Mesothelial cell of epicardium (in vitro differentiated cells): ENCODE measurements at regions not wholly inside any gene's neighbourhood (a gene's known extent, or its start where the extent isn't known, plus 50 kb on each side); places are given as distances from the start of the nearest gene placed in this dataset.

Experiments
- DNase-seq, 2 experiments: peaks; one replicate each; pipeline ENCODE4 v3.0.0; 2021; ENCODE audit warnings: low spot score in 2 of 2; ENCODE audit not compliant: unreplicated experiment in 2 of 2
- H3K27ac Mint-ChIP-seq: 2 replicates; pipeline ENCODE4 v1.8.0; 2021; ENCODE audit warnings: mixed read lengths
- H3K27me3 Mint-ChIP-seq: 2 replicates; pipeline ENCODE4 v1.8.0; 2021; ENCODE audit warnings: low read depth, mixed read lengths
- H3K36me3 Mint-ChIP-seq: 2 replicates; pipeline ENCODE4 v1.8.0; 2021; ENCODE audit warnings: mixed read lengths
- H3K4me1 Mint-ChIP-seq: 2 replicates; pipeline ENCODE4 v1.8.0; 2021; ENCODE audit warnings: mixed read lengths
- H3K4me3 Mint-ChIP-seq: 2 replicates; pipeline ENCODE4 v1.8.0; 2021; ENCODE audit warnings: mild to moderate bottlenecking, moderate library complexity, mixed read lengths
- H3K9me3 Mint-ChIP-seq: 2 replicates; pipeline ENCODE4 v1.8.0; 2021; ENCODE audit warnings: mixed read lengths
- TF ChIP-seq, protein P1 (sequence below): fragments of 200-600 bp; sonication (generic); IDR thresholded peaks from one replicate; pipeline ENCODE4 v1.5.0; 2021; ENCODE audit warnings: antibody characterized with exemption; ENCODE audit not compliant: unreplicated experiment

DNA sequence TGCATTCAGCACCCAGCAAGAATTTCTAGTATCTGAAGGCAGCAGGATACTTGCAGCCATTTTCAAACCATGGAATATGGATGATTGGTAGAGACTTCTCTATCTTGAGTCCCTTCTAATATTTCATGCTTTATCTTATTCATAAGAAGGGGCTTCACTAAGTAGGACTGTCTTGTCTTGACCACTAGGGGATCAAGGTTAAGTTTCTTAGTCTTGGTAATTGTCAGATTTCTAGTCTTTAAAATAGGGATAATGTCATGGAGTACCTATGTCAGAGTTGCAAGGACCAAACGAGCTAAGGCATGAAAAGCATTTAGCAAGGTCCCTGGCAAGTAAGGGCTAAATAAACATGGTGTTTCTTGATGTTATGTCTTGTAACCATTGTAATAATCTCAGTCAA, 68.5 kb upstream of the ESR1 start:
- Mint-ChIP-seq H3K27ac (no peak overlapping the region), H3K9me3 (no peaks in the 10 kb centered on the region), H3K4me1 (no peaks in the 10 kb centered on the region), H3K4me3 (no peak overlapping the region), H3K36me3 (no peaks in the 10 kb centered on the region), H3K27me3 (peaks cover 38% of the 10 kb centered on the region)
- DNase-seq = no peak
- TF ChIP-seq, protein P1, sequence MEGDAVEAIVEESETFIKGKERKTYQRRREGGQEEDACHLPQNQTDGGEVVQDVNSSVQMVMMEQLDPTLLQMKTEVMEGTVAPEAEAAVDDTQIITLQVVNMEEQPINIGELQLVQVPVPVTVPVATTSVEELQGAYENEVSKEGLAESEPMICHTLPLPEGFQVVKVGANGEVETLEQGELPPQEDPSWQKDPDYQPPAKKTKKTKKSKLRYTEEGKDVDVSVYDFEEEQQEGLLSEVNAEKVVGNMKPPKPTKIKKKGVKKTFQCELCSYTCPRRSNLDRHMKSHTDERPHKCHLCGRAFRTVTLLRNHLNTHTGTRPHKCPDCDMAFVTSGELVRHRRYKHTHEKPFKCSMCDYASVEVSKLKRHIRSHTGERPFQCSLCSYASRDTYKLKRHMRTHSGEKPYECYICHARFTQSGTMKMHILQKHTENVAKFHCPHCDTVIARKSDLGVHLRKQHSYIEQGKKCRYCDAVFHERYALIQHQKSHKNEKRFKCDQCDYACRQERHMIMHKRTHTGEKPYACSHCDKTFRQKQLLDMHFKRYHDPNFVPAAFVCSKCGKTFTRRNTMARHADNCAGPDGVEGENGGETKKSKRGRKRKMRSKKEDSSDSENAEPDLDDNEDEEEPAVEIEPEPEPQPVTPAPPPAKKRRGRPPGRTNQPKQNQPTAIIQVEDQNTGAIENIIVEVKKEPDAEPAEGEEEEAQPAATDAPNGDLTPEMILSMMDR = no peak

DNA sequence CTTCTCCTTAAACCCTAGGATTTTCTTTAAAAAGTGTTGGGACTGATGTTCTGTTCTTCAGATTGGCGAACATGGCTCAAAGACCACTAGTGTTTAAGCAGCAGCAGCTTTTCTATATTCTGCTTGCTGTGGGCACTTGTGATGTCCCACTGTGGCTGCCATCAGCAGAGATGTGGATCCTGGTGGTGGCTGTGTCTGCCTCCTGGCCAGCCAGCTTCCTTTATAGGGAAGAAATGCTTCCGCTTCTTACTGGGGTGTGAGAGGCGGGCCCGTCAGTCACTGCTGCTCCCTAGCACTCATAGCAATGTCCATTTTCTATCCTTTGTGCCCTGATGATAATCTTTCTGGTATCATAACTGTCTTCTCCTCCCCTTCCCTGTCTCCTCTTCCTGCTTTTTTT, 66.7 kb upstream of the ESR1 start:
- no peaks in the 10 kb centered on the region for H3K36me3 Mint-ChIP-seq
- TF ChIP-seq, protein P1 = no peak
- H3K27me3 Mint-ChIP-seq = peaks cover 34% of the 10 kb centered on the region
- no peak for DNase-seq
- peaks cover 2% of the 10 kb centered on the region for H3K9me3 Mint-ChIP-seq
- H3K27ac Mint-ChIP-seq = no peak overlapping the region
- no peaks in the 10 kb centered on the region for H3K4me1 Mint-ChIP-seq
- no peak overlapping the region for H3K4me3 Mint-ChIP-seq

DNA sequence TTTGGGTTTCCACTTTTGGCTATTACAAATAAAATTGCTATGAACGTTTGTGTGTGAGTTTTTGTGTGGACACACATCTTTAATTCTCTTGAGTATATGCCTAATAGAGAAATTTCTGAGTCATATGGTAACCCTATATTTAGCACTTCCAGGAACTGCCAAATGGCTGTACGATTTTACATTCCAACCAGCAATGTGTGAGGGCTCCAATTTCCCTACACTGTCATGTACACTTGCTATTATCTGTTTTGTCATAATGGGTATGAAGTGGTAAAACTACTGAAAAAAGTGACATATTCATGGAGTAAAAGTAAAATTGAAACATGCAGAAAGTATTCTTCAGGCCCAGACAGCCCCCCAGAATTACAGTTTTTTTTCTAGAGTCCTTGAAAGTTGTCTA, 59.6 kb upstream of the ESR1 start:
- TF ChIP-seq, protein P1 = no peak
- DNase-seq = no peak
- H3K27me3 Mint-ChIP-seq = peaks cover 9% of the 10 kb centered on the region
- H3K27ac Mint-ChIP-seq = no peak overlapping the region
- H3K9me3 Mint-ChIP-seq = peaks cover 6% of the 10 kb centered on the region
- H3K4me3 Mint-ChIP-seq = no peak overlapping the region
- H3K4me1 Mint-ChIP-seq = no peaks in the 10 kb centered on the region
- no peaks in the 10 kb centered on the region for H3K36me3 Mint-ChIP-seq

DNA sequence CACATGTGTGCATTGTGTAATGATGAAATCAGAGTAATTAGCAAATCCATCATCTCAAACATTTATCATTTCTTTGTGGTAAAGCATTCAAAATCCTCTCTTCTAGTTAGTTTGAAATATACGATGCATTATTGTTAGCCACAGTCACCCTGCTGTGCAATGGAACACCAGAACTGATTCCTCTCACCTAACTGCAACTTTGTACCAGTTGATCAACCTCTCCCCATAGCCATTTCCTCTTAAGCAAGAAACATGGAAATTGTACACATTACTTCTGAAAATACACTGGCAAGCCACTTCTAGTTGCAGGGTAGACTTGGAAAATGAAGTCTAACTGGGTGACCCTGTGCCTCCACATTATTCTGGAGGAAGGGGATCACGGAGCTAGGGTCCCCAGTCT, 58.1 kb upstream of the ESR1 start:
- Mint-ChIP-seq H3K4me1 (no peaks in the 10 kb centered on the region), H3K27me3 (peaks cover 5% of the 10 kb centered on the region), H3K36me3 (no peaks in the 10 kb centered on the region), H3K27ac (no peak overlapping the region), H3K9me3 (peaks cover 6% of the 10 kb centered on the region), H3K4me3 (no peak overlapping the region)
- TF ChIP-seq, protein P1 = no peak
- DNase-seq = no peak

DNA sequence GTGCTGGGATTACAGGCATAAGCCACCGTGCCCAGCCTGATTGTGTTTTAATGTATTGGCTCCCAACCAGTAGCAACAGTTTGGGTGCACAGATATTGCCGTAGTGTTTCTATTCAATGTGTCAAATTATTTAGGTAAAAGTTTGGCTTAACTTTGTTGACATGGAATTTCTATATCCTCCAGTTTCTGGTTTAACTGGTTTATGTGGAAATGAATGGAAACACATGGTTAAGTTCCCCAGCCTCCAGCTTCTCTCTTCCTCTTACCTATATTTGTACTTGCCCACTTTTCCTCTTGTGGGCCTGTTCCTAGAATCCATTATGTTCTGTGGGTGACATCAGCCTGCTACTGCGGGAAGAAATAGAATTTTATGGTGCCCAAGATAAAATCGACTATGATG, 53.9 kb upstream of the ESR1 start:
- TF ChIP-seq, protein P1 = no peak
- H3K9me3 Mint-ChIP-seq = no peaks in the 10 kb centered on the region
- H3K4me1 Mint-ChIP-seq = no peaks in the 10 kb centered on the region
- H3K27ac Mint-ChIP-seq = no peak overlapping the region
- no peaks in the 10 kb centered on the region for H3K36me3 Mint-ChIP-seq
- peaks cover 3% of the 10 kb centered on the region for H3K27me3 Mint-ChIP-seq
- H3K4me3 Mint-ChIP-seq = no peak overlapping the region
- no peak for DNase-seq

DNA sequence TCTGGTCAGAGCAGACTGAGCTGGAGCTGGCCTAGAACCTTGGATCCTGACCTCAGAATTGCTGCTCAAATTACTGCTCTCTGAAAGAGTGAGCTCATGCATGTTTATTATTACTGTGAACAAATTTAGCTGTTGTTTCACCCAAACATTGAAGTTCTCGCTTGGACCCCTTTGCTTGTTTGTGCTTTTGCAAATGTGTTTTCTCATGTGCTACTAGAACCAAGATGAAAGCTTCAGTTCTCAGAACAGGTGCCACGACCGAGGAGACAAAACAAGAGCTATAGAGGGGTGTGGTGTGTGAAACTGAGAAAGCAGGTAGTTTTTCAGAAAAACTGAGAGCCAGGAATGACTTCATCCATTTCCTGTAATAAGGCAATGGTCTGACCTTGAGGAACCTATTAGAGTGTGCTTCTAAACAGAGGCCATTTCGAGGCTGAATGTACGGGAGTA, 50.0 kb upstream of the ESR1 start:
- Mint-ChIP-seq H3K4me3 (no peak overlapping the region), H3K27me3 (peaks cover 3% of the 10 kb centered on the region), H3K36me3 (no peaks in the 10 kb centered on the region), H3K4me1 (no peaks in the 10 kb centered on the region), H3K27ac (no peak overlapping the region), H3K9me3 (no peaks in the 10 kb centered on the region)
- TF ChIP-seq, protein P1 = no peak
- no peak for DNase-seq
